Ishikawa (cell line): ENCODE measurements at regions not wholly inside any gene's neighbourhood (a gene's known extent, or its start where the extent isn't known, plus 50 kb on each side); places are given as distances from the start of the nearest gene placed in this dataset.

ENCODE experiments used
- CEBPB ChIP-seq: IDR thresholded peaks from 2 replicates; pipeline ENCODE4 v1.6.1; 2012
- CREB1 ChIP-seq: IDR thresholded peaks from 2 replicates; pipeline ENCODE4 v1.6.1; 2012; ENCODE audit warnings: low read depth
- EGR1 ChIP-seq: IDR thresholded peaks from 2 replicates; pipeline ENCODE4 v1.6.1; 2012
- EP300 ChIP-seq: IDR thresholded peaks from 2 replicates; pipeline ENCODE4 v1.6.1; 2012; ENCODE audit warnings: borderline replicate concordance
- FOXM1 ChIP-seq: IDR thresholded peaks from 2 replicates; pipeline ENCODE4 v1.6.1; 2012; ENCODE audit warnings: low read depth, borderline replicate concordance
- MAX ChIP-seq: IDR thresholded peaks from 2 replicates; pipeline ENCODE4 v1.6.1; 2012
- NFIC ChIP-seq: IDR thresholded peaks from 2 replicates; pipeline ENCODE4 v1.6.1; 2012
- RAD21 ChIP-seq: IDR thresholded peaks from 2 replicates; pipeline ENCODE4 v1.6.1; 2012; ENCODE audit warnings: low read depth
- REST ChIP-seq: IDR thresholded peaks from 2 replicates; pipeline ENCODE4 v1.6.1; 2012; ENCODE audit warnings: low read depth, mild to moderate bottlenecking
- TAF1 ChIP-seq: IDR thresholded peaks from 2 replicates; pipeline ENCODE4 v1.6.1; 2012; ENCODE audit warnings: low read depth, mild to moderate bottlenecking
- TCF12 ChIP-seq: IDR thresholded peaks from 2 replicates; pipeline ENCODE4 v1.6.1; 2012; ENCODE audit warnings: low read depth
- TEAD4 ChIP-seq: IDR thresholded peaks from 2 replicates; pipeline ENCODE4 v1.6.1; 2012
- USF1 ChIP-seq: IDR thresholded peaks from 2 replicates; pipeline ENCODE4 v1.6.1; 2012
- YY1 ChIP-seq: IDR thresholded peaks from 2 replicates; pipeline ENCODE4 v1.6.1; 2012; ENCODE audit warnings: low read depth
- ZBTB7A ChIP-seq: IDR thresholded peaks from 2 replicates; pipeline ENCODE4 v1.6.1; 2012; ENCODE audit warnings: low read depth

GRCh38 chr6:142005021-142005420 lies 127.7 kb upstream of the GJE1 start:
- TF ChIP-seq REST (no peak), NFIC (no peak), TAF1 (no peak), ZBTB7A (no peak), CEBPB (no peak), YY1 (no peak)

GRCh38 chr6:142002825-142003405 lies 129.8 kb upstream of the GJE1 start:
- TF ChIP-seq USF1 (no peak), TCF12 (no peak), ZBTB7A (no peak), EP300 (no peak), TEAD4 (no peak), RAD21 (no peak), CREB1 (no peak), REST (no peak), YY1 (no peak), NFIC (no peak), MAX (no peak), TAF1 (no peak), EGR1 (no peak), CEBPB (no peak), FOXM1 (no peak)

- TF ChIP-seq EP300 (no peak), TEAD4 (no peak), USF1 (no peak), TCF12 (no peak), CREB1 (no peak), MAX (no peak), YY1 (no peak), CEBPB (no peak), REST (no peak), FOXM1 (no peak), TAF1 (no peak), RAD21 (no peak), EGR1 (no peak), NFIC (no peak), ZBTB7A (no peak)
These were observed 135.9 kb upstream of the GJE1 start for GRCh38 chr6:141996823-141997222.

GRCh38 chr6:141992109-141992508 lies 140.6 kb upstream of the GJE1 start:
- no peak for TF ChIP-seq NFIC
- no peak for TF ChIP-seq EP300
- no peak for TF ChIP-seq FOXM1
- TF ChIP-seq MAX, result no peak
